Endothelial cell of umbilical vein (primary cell): ENCODE measurements at regions not wholly inside any gene's neighbourhood (a gene's known extent, or its start where the extent isn't known, plus 50 kb on each side); places are given as distances from the start of the nearest gene placed in this dataset.

ENCODE experiments used
- BruUV-seq: library from RNA; stranded (reverse); fragments of 400-500 nt; replicated peaks from 2 replicates; lab custom pipeline; 2021; lab: Mats Ljungman, UMichigan
- CTCF ChIA-PET: fragments of 300-600, 350-600 bp; sonication (Branson Sonifier 250); formaldehyde crosslinking; loops from one replicate; lab custom pipeline; 2021; ENCODE audit warnings: antibody characterized with exemption, inconsistent platforms; lab: Charles Lee
- POLR2A ChIA-PET: fragments of 300-600, 350-600 bp; sonication (Branson Sonifier 250); formaldehyde crosslinking; loops from one replicate; lab custom pipeline; 2021; ENCODE audit warnings: antibody characterized with exemption, inconsistent platforms; lab: Charles Lee
- DNase-seq: peaks from one replicate; pipeline ENCODE4 v3.0.0-alpha.2; 2011; ENCODE audit warnings: low read depth, low spot score
- FAIRE-seq: peaks from 2 replicates; lab custom pipeline; 2011; peaks lifted over from hg19 to GRCh38; lab: Jason Lieb, UNC
- H2AFZ ChIP-seq: 2 replicates; pipeline ENCODE4 v1.6.0; 2012; ENCODE audit warnings: low read depth, low read length, control low read depth, inconsistent platforms
- H3K27ac ChIP-seq: 2 replicates; pipeline ENCODE4 v1.5.1; 2011; ENCODE audit warnings: low read depth, mild to moderate bottlenecking, control low read depth, low read length, moderate library complexity; ENCODE audit not compliant: insufficient read depth
- H3K27me3 ChIP-seq, 2 experiments: 2 replicates each; pipeline versions ENCODE4 v1.6.0 to v1.6.1; 2011; ENCODE audit warnings: low read length in 2 of 2, mixed read lengths in 1 of 2; ENCODE audit not compliant: control insufficient read depth in 2 of 2, insufficient read depth in 2 of 2
- H3K36me3 ChIP-seq, 2 experiments: 2 replicates in 1 of 2; 3 replicates in 1 of 2; pipeline ENCODE4 v1.5.1; 2011; ENCODE audit warnings: low read length in 2 of 2, mild to moderate bottlenecking in 1 of 2, moderate library complexity in 1 of 2; ENCODE audit not compliant: control insufficient read depth in 2 of 2, insufficient read depth in 2 of 2; ENCODE audit errors: extremely low read depth in 1 of 2
- H3K4me1 ChIP-seq: 3 replicates; pipeline ENCODE4 v1.5.1; 2011; ENCODE audit warnings: mild to moderate bottlenecking, low read length; ENCODE audit not compliant: control insufficient read depth, insufficient read depth; ENCODE audit errors: extremely low read depth
- H3K4me2 ChIP-seq: 2 replicates; pipeline ENCODE4 v1.6.1; 2011; ENCODE audit warnings: low read length, control low read depth, mixed read lengths; ENCODE audit not compliant: insufficient read depth
- H3K4me3 ChIP-seq, 3 experiments: fragments of 200-600 bp in 1 of 3; sonication (generic), shearing (Covaris generic) in 1 of 3; replicated peaks in 1 of 3; 2 replicates each; pipeline ENCODE4 v1.5.1; 2011 to 2016; ENCODE audit warnings: control low read depth in 3 of 3, low read length in 3 of 3, mild to moderate bottlenecking in 2 of 3, inconsistent platforms in 1 of 3, low read depth in 1 of 3, moderate library complexity in 1 of 3; ENCODE audit not compliant: insufficient read depth in 1 of 3
- H3K79me2 ChIP-seq: 2 replicates; pipeline ENCODE4 v1.6.0; 2012; ENCODE audit warnings: low read length, inconsistent platforms; ENCODE audit not compliant: control insufficient read depth, insufficient read depth
- H3K9ac ChIP-seq: replicated peaks from 2 replicates; pipeline ENCODE3; 2011; ENCODE audit warnings: low read length, control low read depth; ENCODE audit not compliant: insufficient read depth; ENCODE audit errors: extremely low read depth
- H3K9me1 ChIP-seq: replicated peaks from 3 replicates; pipeline ENCODE4 v1.6.0; 2011; ENCODE audit warnings: mild to moderate bottlenecking, low read length; ENCODE audit not compliant: control insufficient read depth, insufficient read depth; ENCODE audit errors: extremely low read depth
- H3K9me3 ChIP-seq: replicated peaks from 2 replicates; pipeline ENCODE4 v1.5.1; 2012; ENCODE audit warnings: low read length, inconsistent platforms; ENCODE audit not compliant: control insufficient read depth, insufficient read depth
- H4K20me1 ChIP-seq: replicated peaks from 2 replicates; pipeline ENCODE3; 2011; ENCODE audit warnings: mild to moderate bottlenecking, low read length; ENCODE audit not compliant: control insufficient read depth, insufficient read depth; ENCODE audit errors: extremely low read depth
- EZH2 ChIP-seq: IDR thresholded peaks from 2 replicates; pipeline ENCODE4 v1.6.1; 2012; ENCODE audit warnings: borderline replicate concordance, low read depth, mild to moderate bottlenecking, moderate library complexity, low read length, inconsistent platforms; ENCODE audit not compliant: severe bottlenecking
- FOS ChIP-seq: IDR thresholded peaks from 2 replicates; pipeline ENCODE4 v1.6.1; 2011; ENCODE audit warnings: mild to moderate bottlenecking, low read length, moderate library complexity, borderline replicate concordance; ENCODE audit not compliant: insufficient read depth
- GATA2 ChIP-seq: IDR thresholded peaks from 2 replicates; pipeline ENCODE4 v1.7.0; 2011; ENCODE audit warnings: low read depth, mild to moderate bottlenecking, moderate library complexity, mixed read lengths, low read length; ENCODE audit not compliant: insufficient read length, insufficient read depth
- JUN ChIP-seq: IDR thresholded peaks from 2 replicates; pipeline ENCODE4 v1.6.1; 2011; ENCODE audit warnings: borderline replicate concordance, low read depth; ENCODE audit not compliant: insufficient read length, insufficient read depth
- MYC ChIP-seq: IDR thresholded peaks from one replicate; pipeline ENCODE4 v1.6.1; 2011; ENCODE audit warnings: mild to moderate bottlenecking, low read depth, low read length
- POLR2A ChIP-seq: IDR thresholded peaks from 2 replicates; pipeline ENCODE4 v1.6.1; 2012; ENCODE audit warnings: low read depth, mild to moderate bottlenecking, control low read depth, low read length
- POLR2AphosphoS5 ChIP-seq: IDR thresholded peaks from 2 replicates; pipeline ENCODE4 v1.6.1; 2012; ENCODE audit warnings: low read depth, mild to moderate bottlenecking, control low read depth, low read length, moderate library complexity; ENCODE audit not compliant: insufficient read depth
- dilution Hi-C: fragments of 300-500 bp; cut with MboI; formaldehyde crosslinking; loops from one replicate; pipeline ENCODE4 v1.15.0; 2019; ENCODE audit warnings: low sequenced_read_pairs; ENCODE audit not compliant: extremely low pct_ligation_motif_present
- intact Hi-C: fragments of 100-400 bp; cut with micrococcal nuclease; formaldehyde crosslinking; loops from one replicate; pipeline ENCODE4 v1.10.0; 2022
- TF ChIP-seq, protein P1 (sequence below): IDR thresholded peaks from 2 replicates; pipeline ENCODE4 v1.6.1; 2011; ENCODE audit not compliant: insufficient read depth, insufficient read length
- TF ChIP-seq, protein P2 (sequence below), 2 donors: IDR thresholded peaks; 1 replicate in 1 of 2; 2 replicates in 1 of 2; pipeline ENCODE4 v1.5.1; 2011; ENCODE audit warnings: low read length in 2 of 2, mild to moderate bottlenecking in 2 of 2, moderate library complexity in 2 of 2, control low read depth in 1 of 2, inconsistent platforms in 1 of 2, low read depth in 1 of 2; ENCODE audit not compliant: insufficient read depth in 1 of 2; ENCODE audit errors: extremely low read depth in 1 of 2

DNA sequence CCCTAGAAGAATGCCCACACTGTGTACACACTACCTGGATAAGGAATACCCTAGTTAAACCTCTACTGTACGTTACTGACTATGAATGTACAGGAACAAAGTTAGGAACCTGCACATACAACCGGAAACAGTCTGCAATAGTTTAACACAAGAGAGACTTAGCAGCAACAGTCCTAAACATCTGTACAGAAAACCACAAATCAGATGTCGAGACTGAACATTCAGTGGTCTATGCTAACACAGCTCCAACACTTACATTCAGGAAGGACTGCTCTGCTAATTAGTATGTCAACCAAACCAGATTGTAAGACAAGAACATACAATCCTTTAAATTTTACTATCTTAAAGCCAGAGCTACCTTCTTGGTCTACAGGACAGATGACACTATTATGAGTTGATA lies 104.9 kb downstream of the ZNF429 start:
- H4K20me1 ChIP-seq = no peaks in the 10 kb centered on the region
- CTCF ChIA-PET = no interaction called here
- no peak overlapping the region for H3K4me3 ChIP-seq
- H2AFZ ChIP-seq = no peak overlapping the region
- no peak for FAIRE-seq
- H3K36me3 ChIP-seq = no peaks in the 10 kb centered on the region
- BruUV-seq = no TSS peak
- dilution Hi-C loops (no loop called here), intact Hi-C loops (no loop called here)
- TF ChIP-seq, protein P1, sequence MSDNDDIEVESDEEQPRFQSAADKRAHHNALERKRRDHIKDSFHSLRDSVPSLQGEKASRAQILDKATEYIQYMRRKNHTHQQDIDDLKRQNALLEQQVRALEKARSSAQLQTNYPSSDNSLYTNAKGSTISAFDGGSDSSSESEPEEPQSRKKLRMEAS = no peak
- no peak for TF ChIP-seq GATA2
- no peak for TF ChIP-seq MYC
- no peak for TF ChIP-seq JUN
- no peak for TF ChIP-seq FOS
- TF ChIP-seq EZH2 = no peak
- TF ChIP-seq, protein P2, sequence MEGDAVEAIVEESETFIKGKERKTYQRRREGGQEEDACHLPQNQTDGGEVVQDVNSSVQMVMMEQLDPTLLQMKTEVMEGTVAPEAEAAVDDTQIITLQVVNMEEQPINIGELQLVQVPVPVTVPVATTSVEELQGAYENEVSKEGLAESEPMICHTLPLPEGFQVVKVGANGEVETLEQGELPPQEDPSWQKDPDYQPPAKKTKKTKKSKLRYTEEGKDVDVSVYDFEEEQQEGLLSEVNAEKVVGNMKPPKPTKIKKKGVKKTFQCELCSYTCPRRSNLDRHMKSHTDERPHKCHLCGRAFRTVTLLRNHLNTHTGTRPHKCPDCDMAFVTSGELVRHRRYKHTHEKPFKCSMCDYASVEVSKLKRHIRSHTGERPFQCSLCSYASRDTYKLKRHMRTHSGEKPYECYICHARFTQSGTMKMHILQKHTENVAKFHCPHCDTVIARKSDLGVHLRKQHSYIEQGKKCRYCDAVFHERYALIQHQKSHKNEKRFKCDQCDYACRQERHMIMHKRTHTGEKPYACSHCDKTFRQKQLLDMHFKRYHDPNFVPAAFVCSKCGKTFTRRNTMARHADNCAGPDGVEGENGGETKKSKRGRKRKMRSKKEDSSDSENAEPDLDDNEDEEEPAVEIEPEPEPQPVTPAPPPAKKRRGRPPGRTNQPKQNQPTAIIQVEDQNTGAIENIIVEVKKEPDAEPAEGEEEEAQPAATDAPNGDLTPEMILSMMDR (IDR thresholded peaks at IDR 0.05; ENCODE audit: extremely low read depth in 1 of 2, insufficient read depth in 1 of 2, low read depth in 1 of 2, low read length in 2 of 2) = no peak
- TF ChIP-seq POLR2AphosphoS5 = no peak
- no peak for TF ChIP-seq POLR2A
- H3K9ac ChIP-seq = no peak overlapping the region
- H3K9me3 ChIP-seq = peaks cover 3% of the 10 kb centered on the region
- POLR2A ChIA-PET = no interaction called here
- DNase-seq = no peak
- H3K79me2 ChIP-seq = no peaks in the 10 kb centered on the region
- H3K27ac ChIP-seq = no peak overlapping the region
- H3K27me3 ChIP-seq = no peaks in the 10 kb centered on the region
- H3K9me1 ChIP-seq = no peaks in the 10 kb centered on the region
- H3K4me1 ChIP-seq = no peaks in the 10 kb centered on the region
- H3K4me2 ChIP-seq = no peak overlapping the region
